Stimulated activated CD4-positive, alpha-beta T cell treated with anti-CD3 and anti-CD28 coated beads, Interleukin-12 subunit alpha, Interleukin-12 subunit beta, amount 100 ng/mL, for 48 hours (primary cell): ENCODE measurements at regions not wholly inside any gene's neighbourhood (a gene's known extent, or its start where the extent isn't known, plus 50 kb on each side); places are given as distances from the start of the nearest gene placed in this dataset.
"Not testable (repeated sequence)": the region's sequence is repeated elsewhere in the genome, so short reads cannot be mapped to it uniquely, and the experiment has no call there.

Experiments used
- DNase-seq, 3 donors: peaks; one replicate each; pipeline ENCODE4 v3.0.0-alpha.2; 2020; ENCODE audit warnings: low read depth in 2 of 3, low spot score in 1 of 3

DNA sequence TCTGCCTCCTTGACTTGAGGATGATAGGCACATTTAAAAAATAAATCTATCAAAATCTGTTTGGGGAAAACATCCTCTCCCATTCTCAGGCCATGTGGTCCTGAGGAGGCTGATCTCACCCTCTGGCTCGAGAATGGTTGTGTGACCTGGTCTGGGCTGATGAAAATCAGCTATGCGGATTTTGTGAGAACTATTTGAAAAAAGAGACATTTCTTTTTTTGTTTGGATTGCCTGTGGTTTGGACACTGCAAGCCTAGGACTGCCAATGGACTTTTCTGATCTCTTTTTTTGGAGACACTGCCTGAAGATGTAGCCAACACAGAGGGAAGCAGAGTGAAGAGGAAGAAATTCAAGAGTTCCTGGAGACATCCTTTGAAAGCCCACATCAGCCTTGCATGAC is 145.9 kb downstream of the HS3ST3B1 start:
- DNase-seq, result no peak

DNA sequence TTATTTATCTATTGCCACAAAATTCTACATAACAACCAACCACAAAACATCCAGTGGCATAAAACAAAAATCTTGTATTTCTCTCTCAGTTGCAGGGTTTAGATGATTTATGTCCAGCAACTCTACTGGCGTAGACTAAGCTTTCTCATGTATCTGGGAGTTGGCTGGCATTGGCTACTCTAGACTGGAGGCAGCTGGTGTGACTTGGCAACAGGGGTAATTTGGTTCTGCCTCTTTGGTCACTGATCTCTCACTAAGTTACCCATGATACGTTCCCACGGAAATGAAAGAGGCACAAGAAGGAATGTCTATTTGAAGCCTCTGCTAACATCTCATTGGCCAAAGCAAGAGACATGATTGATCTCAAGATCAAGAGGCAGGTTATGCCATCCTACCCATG is 144.0 kb downstream of the HS3ST3B1 start:
- no peak for DNase-seq

DNA sequence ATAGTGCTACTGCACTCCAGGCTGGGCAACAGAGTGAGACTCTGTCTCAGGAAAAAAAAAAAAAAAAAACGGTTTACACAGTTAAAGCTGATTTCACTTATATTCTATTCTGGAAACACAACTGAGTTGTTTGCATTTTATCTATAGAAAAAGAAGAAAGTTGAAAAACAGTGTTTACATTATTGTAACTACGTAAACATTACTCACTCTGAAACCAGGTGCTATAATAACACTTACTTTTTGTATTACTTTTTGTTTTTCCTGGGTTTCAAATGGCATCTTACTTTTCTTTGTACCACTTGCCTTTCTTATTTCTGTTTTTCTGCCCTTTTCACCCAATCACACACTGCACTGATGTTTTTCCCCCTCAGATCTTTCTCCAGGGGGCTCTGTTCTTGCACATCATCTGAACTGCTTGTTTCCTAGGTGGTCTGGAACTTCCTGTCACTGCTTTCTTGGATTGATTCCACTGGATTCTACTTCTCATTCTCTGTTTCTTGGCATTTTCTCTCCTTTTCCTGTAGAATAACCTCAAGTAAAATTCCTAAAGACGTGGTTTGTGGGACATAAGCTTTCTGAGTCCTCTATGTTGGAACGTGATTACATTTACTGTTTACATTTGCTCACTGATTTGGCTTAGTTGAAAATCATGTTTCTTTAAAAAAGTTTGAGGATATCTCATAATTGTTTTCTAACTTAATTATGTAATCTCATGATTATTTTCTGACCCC is 142.1 kb downstream of the HS3ST3B1 start:
- DNase-seq, result no peak

DNA sequence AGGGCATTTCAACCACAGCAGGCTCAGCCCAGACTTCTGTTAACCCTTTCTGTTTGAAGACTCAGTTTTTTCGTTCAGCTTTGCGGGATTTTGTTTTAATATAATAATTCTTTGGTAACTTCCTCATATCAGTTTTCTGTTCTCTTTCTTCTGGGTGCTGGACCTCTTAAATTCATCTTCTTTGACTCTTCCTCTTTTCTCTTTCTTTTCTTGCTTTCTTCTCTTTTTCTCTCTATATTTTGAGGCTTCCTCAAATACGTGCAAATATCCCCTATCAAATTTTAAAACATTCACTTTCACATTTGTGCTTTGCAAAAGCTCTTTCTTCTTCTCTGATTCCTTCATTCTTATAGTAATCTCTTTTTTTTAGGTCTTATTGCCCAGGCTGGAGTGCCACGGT is 136.3 kb downstream of the HS3ST3B1 start:
- DNase-seq, result no peak

DNA sequence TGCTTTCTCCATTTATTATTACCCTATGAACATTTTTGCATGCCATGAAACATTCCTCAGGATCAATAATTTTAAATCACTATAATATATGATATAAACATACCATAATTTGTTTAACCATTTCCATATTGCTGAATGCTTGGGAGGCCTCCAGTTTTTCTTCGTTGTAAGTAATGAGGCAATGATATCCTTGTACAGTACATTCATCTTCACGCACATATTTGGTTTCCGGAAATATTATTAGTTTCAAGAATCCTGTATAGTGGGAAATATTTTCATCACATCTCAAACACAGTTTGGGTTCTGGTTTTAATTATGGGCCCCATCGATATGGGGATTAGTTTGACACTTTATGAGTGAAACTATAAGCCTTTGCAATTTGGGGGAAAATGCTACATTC is 135.4 kb downstream of the HS3ST3B1 start:
- DNase-seq, result no peak

DNA sequence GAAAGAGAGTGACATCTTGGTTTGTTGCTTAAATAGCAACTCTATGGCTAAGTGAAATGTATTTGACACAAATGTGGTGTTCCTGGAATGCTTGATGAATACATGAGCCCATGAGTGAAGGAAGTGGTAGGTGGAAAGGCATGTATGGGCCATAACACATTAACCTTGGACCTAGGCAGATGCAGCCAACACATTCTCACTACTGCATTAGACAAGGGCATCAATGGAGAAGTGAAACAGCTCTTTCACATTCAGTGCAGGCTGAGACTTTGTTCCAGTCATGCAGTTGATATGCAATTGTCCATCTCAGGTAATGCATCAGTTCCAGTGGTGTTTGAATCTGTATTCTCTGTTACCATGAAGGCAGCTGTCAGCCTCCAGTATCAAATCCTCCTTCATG is 133.6 kb downstream of the HS3ST3B1 start:
- no peak for DNase-seq

DNA sequence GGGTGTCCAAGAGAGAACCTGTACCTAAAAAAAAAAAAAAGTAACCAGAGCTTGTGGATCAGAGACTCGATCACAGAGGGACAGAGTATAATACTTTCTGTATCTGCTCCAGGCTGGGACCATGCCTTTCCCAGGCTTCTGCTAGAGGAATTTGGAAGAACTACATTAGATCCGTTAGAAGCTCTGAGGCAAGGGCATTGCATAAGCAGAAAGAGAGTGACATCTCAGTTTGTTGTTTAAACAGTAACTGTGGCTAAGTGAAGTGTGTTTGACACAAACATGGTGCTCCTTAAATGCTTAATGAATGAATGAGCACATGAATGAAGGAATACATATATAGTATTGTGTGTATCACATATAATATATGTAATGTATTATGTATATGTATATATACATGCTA is 131.2 kb downstream of the HS3ST3B1 start:
- no peak for DNase-seq

DNA sequence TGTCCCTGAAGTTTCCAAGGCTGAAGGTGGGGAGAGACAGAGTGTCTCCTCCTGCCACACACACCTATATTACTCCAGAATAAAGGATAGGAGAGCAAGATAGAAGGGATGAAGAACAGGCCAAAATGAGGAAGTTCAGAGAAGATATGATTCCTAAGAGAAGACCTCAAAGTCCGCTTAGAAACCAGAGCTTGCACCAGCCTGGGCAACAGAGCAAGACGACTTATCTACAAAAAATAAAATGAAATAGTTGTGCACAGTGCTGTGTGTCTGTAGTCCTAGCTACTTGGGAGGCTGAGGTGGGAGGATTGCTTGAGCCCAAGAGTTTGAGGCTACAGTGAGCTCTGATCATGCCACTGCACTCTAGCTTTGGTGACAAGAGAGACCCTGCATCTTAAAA is 128.2 kb downstream of the HS3ST3B1 start:
- no peak for DNase-seq

DNA sequence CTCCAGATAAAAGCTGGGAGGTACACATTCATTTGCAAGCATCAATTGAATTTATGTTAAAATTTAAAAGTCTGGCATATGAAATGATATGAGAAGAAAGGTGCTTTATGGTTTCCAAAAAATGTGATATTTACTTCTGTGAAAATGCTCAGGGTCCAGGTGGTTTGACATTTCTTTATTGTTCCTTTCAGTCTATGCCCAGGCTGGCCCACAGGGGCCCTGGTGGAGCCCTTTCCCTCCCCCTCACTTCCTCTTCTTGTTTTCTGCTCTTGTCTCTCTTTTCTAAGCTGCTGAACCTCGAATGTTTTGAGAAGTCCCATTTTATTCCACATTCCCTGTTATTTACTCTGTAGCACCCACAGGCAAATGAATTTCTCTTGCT is 127.8 kb downstream of the HS3ST3B1 start:
- DNase-seq, result no peak

DNA sequence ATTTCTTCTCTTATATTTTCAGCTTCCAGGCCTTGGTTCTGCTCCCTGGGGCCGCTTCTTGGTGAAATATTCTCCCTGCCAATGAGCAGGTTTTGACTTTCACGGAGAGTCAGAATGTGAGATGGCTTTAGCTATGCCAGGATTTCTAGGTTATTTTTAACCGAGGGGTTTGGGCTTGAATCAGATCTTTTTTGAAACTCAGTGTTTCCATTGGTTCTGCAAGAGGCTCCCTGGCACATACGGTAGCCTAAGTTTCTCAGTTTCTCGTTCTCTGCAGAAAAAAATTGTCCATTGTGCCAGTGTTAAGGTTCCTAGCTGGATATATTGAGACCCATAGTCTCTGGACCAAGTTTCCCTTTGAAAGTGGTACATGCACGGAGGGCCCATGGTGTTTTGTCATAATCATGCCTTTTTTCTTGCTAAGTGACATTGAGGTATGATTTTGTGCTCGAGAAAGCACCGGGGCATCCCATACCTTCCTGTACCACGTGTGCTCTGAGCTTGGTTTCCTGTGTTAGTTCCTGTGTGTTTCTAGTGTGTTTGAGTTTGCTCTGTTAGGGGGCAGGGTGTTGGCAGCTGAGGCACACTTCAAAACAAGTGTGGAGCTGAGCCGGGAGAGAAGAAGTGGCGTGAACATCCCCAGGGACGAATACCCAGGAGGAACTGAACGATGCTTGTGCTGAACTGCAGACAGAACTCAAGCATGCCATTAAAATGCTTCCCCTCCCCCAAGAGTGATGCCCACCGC is 127.2 kb downstream of the HS3ST3B1 start:
- peak in 2 of 3 donors; percentile 20 to 33 for DNase-seq

DNA sequence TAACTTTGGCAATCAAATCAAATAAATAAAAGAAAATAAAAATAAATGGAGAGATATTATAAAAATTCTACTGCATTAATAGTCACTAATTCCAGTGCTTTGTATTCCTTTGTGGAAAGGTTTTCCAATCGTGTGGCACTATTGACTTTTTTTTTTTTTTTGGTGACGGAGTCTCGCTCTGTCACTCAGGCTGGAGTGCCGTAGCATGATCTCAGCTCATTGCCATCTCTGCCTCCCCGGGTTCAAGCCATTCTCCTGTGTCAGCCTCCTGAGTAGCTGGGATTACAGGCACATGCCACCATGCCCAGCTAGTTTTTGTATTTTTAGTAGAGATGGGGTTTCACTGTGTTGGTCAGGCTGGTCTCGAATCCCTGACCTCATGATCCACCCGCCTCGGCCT is 122.3 kb downstream of the HS3ST3B1 start:
- DNase-seq, result not testable (repeated sequence)

DNA sequence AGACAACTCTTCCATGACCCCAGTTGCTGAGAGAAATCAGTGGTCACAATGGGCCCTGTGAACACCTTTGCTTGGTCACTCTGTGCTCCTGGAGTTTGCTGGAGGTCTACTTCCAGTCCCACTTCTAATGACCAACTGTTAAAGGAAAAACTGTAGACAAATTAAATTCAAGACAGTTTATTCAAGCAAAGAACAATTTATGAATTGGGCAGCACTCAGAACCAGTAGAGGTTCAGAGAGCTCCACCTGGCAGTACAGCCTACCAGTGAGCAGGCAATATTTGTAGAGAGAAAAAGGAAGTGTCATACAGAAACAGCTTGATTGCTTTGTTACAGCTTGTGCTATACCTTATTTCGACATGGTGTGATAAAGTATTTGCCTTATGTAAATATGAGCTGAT is 116.5 kb downstream of the HS3ST3B1 start:
- DNase-seq, result no peak

DNA sequence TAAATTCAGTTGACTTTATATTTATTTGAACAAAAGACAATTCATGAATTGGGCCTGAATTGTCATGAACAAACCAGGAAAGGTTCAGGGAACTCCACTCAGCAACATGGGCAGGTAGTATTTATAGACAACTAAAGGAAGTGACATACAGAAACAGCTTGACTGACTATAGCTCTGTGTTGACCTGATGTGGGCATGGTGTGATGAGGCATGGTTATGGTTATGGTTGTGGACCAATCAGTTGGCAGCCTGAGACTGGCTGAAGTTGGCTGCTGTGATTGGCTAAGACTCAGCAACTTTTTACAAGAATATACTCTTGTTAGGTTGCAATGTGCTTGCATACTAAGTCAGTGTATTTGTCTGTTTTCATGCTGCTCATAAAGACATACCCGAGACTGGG is 108.4 kb downstream of the HS3ST3B1 start:
- no peak for DNase-seq

DNA sequence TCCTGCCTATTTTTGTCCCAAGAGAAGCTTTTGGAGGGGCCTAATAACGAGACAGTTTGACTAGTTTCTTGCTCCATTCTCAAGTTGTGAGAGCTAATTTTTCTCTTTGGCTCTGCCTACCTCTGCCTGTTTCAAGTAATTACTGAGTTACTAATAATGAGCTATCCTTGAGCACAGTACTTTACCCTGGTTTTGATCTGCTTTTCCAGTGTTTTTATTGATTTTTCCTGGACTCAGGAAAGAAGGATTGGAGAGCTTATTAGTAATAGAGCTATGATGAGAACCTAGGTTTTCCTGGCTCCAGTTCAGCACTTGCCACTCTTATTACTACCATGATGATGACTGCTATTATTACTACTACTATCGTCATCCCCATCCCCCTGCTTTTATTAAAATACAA is 106.7 kb downstream of the HS3ST3B1 start:
- no peak for DNase-seq

DNA sequence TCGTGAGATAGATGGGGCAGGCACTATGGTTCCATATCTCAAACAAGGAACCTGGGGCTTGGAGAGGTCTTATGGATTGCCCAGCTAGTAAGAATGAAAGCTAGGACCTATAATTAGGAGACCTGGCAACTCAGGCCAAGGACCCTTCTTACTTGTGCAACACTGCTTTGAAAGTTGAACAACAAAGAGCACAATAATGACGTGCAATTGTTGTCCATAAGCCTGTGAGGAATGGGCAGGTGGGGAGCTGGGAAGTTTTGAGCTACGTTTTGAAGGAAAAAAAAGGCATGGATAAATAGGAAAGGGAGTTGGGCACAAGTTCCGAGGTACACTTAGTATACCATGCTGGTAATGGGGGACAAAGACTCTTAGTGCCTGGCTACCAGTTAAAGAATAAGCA is 104.3 kb downstream of the HS3ST3B1 start:
- DNase-seq, result no peak
